Endothelial cell (in vitro differentiated cells): ENCODE measurements at regions not wholly inside any gene's neighbourhood (a gene's known extent, or its start where the extent isn't known, plus 50 kb on each side); places are given as distances from the start of the nearest gene placed in this dataset.
"Not testable (repeated sequence)": the region's sequence is repeated elsewhere in the genome, so short reads cannot be mapped to it uniquely, and the experiment has no call there.

Experiments
- DNase-seq: peaks from one replicate; pipeline ENCODE4 v3.0.0; 2021; ENCODE audit warnings: low spot score
- H3K27ac Mint-ChIP-seq: one replicate; pipeline ENCODE4 v1.8.0; 2021; ENCODE audit warnings: mixed read lengths, inconsistent platforms; ENCODE audit not compliant: unreplicated experiment
- H3K27me3 Mint-ChIP-seq: one replicate; pipeline ENCODE4 v1.8.0; 2021; ENCODE audit warnings: mild to moderate bottlenecking, moderate library complexity, mixed read lengths, inconsistent platforms; ENCODE audit not compliant: unreplicated experiment
- H3K36me3 Mint-ChIP-seq: one replicate; pipeline ENCODE4 v1.8.0; 2021; ENCODE audit warnings: mild to moderate bottlenecking, low read depth, mixed read lengths, inconsistent platforms; ENCODE audit not compliant: unreplicated experiment
- H3K4me1 Mint-ChIP-seq: one replicate; pipeline ENCODE4 v1.8.0; 2021; ENCODE audit warnings: mild to moderate bottlenecking, mixed read lengths, inconsistent platforms; ENCODE audit not compliant: unreplicated experiment
- H3K4me3 Mint-ChIP-seq: one replicate; pipeline ENCODE4 v1.8.0; 2021; ENCODE audit warnings: mild to moderate bottlenecking, mixed read lengths, inconsistent platforms; ENCODE audit not compliant: unreplicated experiment
- H3K9me3 Mint-ChIP-seq: one replicate; pipeline ENCODE4 v1.8.0; 2021; ENCODE audit warnings: mixed read lengths, inconsistent platforms; ENCODE audit not compliant: unreplicated experiment

DNA sequence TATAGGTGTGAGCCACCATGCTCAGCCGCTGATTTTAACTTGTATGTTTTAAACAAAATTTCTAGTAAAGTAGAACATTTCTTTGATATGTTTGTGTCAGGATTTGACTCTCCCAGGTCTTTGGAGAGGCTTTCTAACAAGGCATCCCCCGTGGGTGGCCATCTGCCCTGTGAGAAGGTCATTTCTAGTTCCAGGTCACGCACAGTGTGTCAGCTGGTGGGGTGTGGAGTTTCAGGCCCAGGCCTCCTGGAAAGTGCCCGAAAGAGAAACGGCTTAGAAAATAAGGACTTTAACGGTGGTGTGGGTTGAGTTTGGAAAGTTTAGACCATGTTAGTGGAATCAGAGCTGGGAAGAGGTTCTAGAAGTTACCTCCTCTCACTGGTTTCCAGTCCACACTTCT lies 61.0 kb downstream of the SPDYE17 start:
- H3K9me3 Mint-ChIP-seq, H3K4me1 Mint-ChIP-seq, H3K4me3 Mint-ChIP-seq, DNase-seq, H3K27ac Mint-ChIP-seq, H3K27me3 Mint-ChIP-seq, H3K36me3 Mint-ChIP-seq: not testable (repeated sequence)

DNA sequence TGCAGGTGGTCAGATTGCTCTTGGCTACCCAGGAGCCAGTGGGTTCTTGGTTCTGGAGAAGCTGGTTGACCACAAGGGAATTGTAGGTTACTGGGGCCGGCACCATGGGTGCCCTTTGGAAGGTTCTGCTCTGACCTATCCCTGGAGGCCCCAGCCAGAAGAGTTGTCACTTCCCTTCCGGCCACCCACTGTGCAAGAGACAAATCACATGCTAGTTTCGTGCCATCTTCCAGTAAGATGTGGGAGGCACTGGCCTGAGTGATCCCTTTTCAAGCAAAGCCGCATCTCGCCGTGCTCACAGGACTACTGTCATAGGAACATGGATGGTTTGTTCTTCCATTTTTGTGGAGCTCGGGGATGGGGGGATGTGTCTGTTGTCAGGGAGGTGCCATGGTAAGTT lies 62.3 kb downstream of the SPDYE17 start:
- not testable (repeated sequence) for H3K36me3 Mint-ChIP-seq, H3K27ac Mint-ChIP-seq, H3K4me1 Mint-ChIP-seq, H3K9me3 Mint-ChIP-seq, DNase-seq, H3K4me3 Mint-ChIP-seq, H3K27me3 Mint-ChIP-seq

DNA sequence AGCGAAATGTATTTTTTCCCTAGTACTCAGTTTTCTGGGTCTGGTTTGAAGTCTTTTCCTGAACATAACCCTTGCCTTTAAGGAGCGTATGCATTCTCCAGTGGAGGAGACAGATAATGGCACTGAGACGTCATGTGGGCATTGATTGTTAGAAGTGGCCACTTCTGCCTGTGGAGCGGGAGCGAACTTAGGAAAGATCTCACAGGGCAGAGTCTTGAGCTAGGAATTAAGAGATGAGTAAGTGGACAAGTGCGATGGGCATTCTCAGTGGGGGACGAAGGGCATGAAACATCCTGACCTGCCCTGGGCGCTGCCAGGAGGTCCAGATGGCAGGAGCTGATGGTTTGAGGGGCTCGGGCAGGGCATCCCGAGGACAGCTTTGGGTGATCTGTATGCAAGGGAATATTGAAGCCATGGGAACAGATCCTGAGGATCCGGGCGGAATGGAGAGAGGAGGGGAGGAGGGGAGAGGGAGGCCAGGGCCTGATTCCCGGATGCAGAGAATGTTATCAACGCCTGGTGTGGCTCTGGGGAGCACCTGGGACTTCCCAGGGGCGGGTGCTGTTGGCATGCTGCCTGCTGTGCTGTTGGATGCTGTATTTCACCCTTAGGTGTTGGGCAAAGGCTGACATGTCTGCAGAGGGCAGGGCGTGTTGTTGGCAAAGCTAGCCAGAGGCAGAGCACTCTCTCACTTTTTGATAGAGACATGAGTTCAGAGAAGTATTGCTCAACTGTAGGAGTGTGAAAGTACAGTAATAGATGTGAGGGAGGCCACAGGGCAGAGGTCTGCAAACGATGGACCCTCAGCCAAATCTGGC lies 66.2 kb downstream of the SPDYE17 start:
- H3K4me1 Mint-ChIP-seq, H3K27ac Mint-ChIP-seq, DNase-seq: not testable (repeated sequence)

DNA sequence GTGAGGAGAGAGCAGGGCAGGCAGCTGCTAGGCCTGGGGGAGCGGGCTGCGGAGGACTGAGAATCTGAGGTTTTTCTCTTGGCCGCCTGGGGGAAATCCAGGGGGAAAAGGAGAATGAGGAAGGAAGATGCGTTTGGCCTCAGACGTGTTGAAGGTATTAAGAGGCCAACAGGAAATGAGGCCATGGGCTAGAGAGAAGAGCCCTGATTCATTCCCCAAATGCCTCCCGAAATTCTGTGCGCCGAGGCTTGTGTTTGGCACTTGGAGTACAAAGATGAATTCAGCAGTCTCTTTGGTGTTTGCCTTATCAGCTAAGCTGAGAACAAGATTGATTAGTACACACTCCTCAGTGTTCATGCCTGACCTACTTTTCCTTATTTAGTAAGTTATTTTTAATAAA lies 68.1 kb downstream of the SPDYE17 start:
- DNase-seq, H3K36me3 Mint-ChIP-seq, H3K27me3 Mint-ChIP-seq, H3K4me3 Mint-ChIP-seq, H3K27ac Mint-ChIP-seq, H3K9me3 Mint-ChIP-seq, H3K4me1 Mint-ChIP-seq: not testable (repeated sequence)

More for the DNA sequence above, 66.2 kb downstream of the SPDYE17 start:
- not testable (repeated sequence) for H3K36me3 Mint-ChIP-seq, H3K27me3 Mint-ChIP-seq, H3K9me3 Mint-ChIP-seq, H3K4me3 Mint-ChIP-seq

DNA sequence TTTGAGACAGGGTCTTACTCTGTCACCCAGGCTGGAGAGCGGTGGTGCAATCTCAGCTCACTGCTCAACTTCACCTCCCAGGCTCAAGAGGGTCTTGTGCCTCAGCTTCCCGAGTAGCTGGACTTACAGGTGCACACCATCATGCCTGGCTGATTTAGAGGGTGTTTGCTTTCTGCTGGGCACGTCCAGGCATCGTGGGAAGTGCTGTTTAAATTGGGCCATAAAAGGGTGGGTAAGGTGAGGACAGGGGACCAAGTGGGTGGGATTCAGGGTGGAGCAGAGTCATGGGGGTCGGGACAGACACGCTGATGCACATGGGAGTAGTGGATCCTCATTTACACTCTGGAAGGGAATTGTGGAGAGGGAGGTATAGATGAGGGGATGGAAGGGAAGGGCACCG lies 69.1 kb downstream of the SPDYE17 start:
- not testable (repeated sequence) for H3K36me3 Mint-ChIP-seq

DNA sequence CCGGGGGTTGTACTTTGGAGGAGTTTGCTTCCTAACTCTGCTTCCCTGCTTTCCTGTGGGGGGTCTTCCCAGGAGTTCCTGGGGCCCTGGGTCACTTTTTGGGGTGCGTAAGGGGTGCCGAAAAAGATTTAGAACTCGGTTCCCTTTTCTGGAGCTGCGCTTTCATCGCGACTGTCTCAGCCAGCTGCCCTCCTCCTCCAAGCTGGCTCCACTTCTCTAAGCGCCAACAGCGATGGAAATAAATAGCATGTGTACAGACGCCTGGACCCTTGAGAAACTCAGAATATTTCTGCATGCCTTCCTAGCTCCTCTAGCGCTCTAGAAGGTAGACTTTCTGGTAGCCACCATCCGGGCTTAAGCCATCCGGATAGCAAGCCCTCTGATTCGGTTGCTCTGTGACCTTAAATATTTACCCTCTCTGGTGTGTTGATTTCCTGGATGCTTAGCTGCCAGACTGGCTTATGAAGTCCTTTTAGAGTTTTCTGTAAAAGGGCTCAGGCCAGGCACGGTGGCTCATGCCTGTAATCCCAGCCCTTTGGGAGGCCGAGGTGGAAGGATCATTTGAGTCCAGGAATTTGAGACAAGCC lies 71.7 kb downstream of the SPDYE17 start:
- H3K4me1 Mint-ChIP-seq, DNase-seq, H3K27ac Mint-ChIP-seq, H3K27me3 Mint-ChIP-seq, H3K9me3 Mint-ChIP-seq, H3K4me3 Mint-ChIP-seq, H3K36me3 Mint-ChIP-seq: not testable (repeated sequence)

More for the DNA sequence above, 69.1 kb downstream of the SPDYE17 start:
- H3K4me1 Mint-ChIP-seq, H3K27ac Mint-ChIP-seq, DNase-seq, H3K27me3 Mint-ChIP-seq, H3K4me3 Mint-ChIP-seq, H3K9me3 Mint-ChIP-seq: not testable (repeated sequence)

DNA sequence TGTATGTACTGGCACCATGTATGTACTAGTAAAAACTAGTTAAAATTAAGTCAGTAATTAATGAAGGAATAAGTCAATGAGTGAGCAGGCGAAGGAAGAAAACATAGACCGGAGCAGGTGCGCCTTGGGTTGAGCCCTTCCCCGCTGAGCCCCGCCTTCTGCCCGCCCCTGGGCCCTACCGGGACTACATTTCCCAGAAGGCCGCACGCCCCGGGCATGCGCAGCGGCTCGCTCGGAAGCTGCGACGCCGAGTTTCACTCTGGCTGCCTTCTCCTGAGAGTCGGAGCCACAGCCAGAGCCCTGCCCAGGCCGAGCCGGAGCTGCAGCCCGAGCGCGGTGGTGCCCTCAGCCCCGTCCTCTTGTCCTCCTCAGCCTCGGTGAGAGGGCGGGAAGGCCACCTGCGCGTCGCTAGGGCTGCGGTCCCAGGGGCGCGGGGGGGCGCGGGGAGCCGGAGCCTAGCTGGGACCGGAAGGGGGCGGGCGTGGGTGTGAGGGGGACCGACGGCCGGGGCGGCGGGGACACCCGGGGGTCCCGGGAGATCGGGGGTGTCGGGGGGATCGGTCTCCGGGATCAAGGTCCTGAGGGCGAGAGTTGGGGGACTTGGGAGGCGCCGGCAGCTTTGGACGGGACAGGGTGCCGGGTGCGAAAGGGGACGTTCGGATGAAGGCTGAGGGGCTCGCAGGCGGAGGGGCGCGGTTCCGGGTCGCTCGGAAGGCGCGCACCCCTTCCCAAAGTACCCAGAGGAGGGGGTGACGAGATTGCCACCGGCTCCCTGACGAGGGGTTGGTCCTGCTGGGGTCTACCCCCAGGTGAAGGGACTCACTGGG lies 72.4 kb downstream of the SPDYE17 start:
- H3K4me3 Mint-ChIP-seq, H3K4me1 Mint-ChIP-seq, H3K27ac Mint-ChIP-seq, DNase-seq, H3K36me3 Mint-ChIP-seq, H3K9me3 Mint-ChIP-seq, H3K27me3 Mint-ChIP-seq: not testable (repeated sequence)

DNA sequence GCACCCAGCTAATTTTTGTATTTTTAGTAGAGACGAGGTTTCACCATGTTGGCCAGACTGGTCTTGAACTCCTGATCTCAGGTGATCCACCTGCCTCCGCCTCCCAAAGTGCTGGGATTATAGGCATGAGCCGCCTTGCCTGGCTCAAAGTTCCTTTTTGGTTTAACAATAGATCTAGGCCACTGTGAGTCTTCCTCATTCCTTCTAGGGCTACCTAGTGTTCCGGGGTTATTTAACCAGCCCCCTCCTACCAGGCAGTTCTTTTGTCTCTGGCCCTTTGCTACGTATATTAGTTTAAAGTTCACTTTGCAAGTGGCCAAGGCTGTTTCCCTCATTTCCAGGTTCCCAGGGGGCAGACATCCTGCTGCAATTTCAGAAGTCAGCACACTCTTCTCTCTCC lies 75.6 kb downstream of the SPDYE17 start:
- not testable (repeated sequence) for H3K27ac Mint-ChIP-seq, H3K36me3 Mint-ChIP-seq, H3K4me1 Mint-ChIP-seq, H3K4me3 Mint-ChIP-seq, H3K27me3 Mint-ChIP-seq, H3K9me3 Mint-ChIP-seq, DNase-seq

DNA sequence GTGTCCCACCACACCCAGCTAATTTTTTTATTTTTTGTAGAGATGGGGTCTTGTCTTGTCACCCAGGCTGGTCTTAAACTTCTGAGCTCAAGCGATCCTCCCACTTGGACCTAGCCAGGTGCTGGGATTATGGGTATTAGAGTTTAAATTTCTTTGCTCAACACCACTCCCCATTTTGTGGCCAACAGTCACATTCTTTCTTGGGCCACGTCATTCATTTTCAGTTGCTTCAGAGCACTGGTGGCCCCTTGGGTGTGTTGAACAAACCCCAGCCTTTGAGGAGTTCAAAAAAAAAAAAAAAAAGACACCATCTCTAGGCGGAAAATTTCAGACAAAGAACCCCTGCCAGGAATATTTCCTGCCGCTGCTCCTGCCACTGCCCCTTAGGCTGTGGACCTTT lies 77.0 kb downstream of the SPDYE17 start:
- DNase-seq, H3K4me3 Mint-ChIP-seq, H3K9me3 Mint-ChIP-seq, H3K27me3 Mint-ChIP-seq, H3K4me1 Mint-ChIP-seq, H3K36me3 Mint-ChIP-seq, H3K27ac Mint-ChIP-seq: not testable (repeated sequence)

DNA sequence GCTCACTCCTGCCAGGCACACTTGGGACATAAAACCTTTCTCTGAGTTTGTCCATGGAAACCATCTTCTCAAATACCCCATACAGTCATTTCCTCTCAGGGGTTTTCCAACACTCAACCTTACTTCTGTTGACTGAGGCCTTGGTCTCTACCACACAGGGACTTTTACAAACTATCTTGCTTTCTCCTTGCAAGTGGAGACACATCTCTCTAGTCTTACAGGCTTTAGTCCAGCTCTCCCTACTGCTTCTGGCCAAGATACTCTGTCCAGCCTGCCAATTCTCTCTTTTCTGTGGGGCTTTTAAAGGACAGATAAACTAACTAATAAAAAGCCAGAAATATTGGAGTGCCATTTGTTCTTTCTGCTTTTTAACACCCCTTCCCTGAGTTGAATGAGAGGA lies 87.6 kb downstream of the SPDYE17 start:
- H3K27ac Mint-ChIP-seq = peak overlapping the region; percentile 52
- H3K27me3 Mint-ChIP-seq, DNase-seq, H3K4me1 Mint-ChIP-seq, H3K9me3 Mint-ChIP-seq, H3K36me3 Mint-ChIP-seq, H3K4me3 Mint-ChIP-seq: not testable (repeated sequence)

DNA sequence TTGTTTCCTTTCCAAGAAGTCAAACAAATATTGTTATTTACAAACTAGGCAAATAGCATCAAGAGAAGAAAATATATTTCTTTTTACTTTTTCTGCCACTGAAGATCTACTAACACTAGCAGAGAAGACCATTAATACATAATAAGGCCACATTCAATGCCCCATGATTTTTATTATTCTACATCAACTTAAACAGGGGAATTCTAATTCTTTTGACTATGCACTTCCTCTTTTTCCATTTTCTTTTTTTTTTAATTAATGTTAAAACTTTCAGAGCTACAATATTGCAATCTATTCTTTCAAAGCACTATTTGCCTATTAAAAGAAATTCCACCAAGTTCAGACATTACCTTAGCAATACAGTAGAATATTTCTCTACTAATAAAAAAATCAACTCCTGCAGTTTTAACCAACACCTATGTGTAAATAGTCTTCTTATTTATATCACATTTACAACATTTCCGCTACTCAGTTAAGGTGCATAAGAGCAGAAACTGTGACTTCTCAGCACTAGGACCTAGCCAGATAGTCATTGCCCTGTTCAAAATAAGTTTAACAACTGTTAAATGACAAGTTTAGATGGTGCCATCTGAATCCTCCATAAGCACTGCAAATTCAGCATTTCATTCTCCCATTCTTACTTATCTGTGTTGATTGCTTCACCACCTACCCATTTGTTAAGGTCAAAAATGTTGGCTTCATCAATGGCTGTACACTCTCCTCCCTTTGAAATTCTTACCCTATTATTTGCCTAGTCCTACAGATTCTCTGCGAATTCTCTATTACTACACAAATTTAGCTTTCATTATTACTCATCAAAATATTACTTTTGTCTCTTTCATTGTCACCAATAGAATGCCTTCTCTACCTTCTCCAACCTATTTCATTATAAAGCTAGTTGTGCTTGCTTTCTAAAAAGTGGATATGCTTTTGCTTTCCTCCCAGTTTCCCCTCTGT lies 90.1 kb downstream of the SPDYE17 start:
- H3K27ac Mint-ChIP-seq, H3K9me3 Mint-ChIP-seq, DNase-seq, H3K27me3 Mint-ChIP-seq, H3K4me3 Mint-ChIP-seq, H3K36me3 Mint-ChIP-seq: not testable (repeated sequence)
- H3K4me1 Mint-ChIP-seq = peaks cover 12% of the 10 kb centered on the region
